HCT116 (cell line): ENCODE measurements at regions not wholly inside any gene's neighbourhood (a gene's known extent, or its start where the extent isn't known, plus 50 kb on each side); places are given as distances from the start of the nearest gene placed in this dataset.
"Not testable (repeated sequence)": the region's sequence is repeated elsewhere in the genome, so short reads cannot be mapped to it uniquely, and the experiment has no call there.

ENCODE experiments used
- ATAC-seq: fragments of 200-7000 bp; cut with Tn5 transposase; 2 replicates; pipeline ENCODE4 v1.9.1; 2020; ENCODE audit warnings: mild to moderate bottlenecking, moderate library complexity
- BruUV-seq: library from RNA; stranded (reverse); fragments of 400-500 nt; replicated peaks from 2 replicates; lab custom pipeline; 2021; lab: Mats Ljungman, UMichigan
- CTCF ChIA-PET: fragments of 300-600 bp; sonication (Branson Sonifier 250); formaldehyde crosslinking; loops from one replicate; lab custom pipeline; 2021; ENCODE audit warnings: antibody characterized with exemption; lab: Charles Lee
- POLR2A ChIA-PET: fragments of 300-600, 350-600 bp; sonication (Branson Sonifier 250); formaldehyde crosslinking; loops from one replicate; lab custom pipeline; 2021; ENCODE audit warnings: antibody characterized with exemption; lab: Charles Lee
- RAD21 ChIA-PET, 2 experiments: fragments of 300-600 bp; sonication (Branson Sonifier 250); formaldehyde crosslinking; loops; one replicate each; lab custom pipeline; 2023; ENCODE audit warnings: low total read pairs in 2 of 2; ENCODE audit not compliant: uncharacterized antibody in 2 of 2, unreplicated experiment in 2 of 2, low non-redundant PET in 1 of 2; lab: Charles Lee
- DNase-seq: peaks from one replicate; pipeline ENCODE4 v3.0.0-alpha.2; 2010; ENCODE audit warnings: low read depth, low spot score
- H2AFZ ChIP-seq: fragments of 200-600 bp; shearing (Covaris generic), sonication (generic); 2 replicates; pipeline ENCODE4 v1.6.1; 2017; ENCODE audit warnings: low read depth, mixed run types, mixed read lengths, antibody characterized with exemption, low read length; ENCODE audit not compliant: poor library complexity, severe bottlenecking
- H3K27ac ChIP-seq: 2 replicates; pipeline ENCODE4 v1.5.1; 2012; ENCODE audit warnings: low read depth, low read length
- H3K27me3 ChIP-seq: fragments of 200-600 bp; sonication (generic); 2 replicates; pipeline ENCODE4 v1.6.1; 2016; ENCODE audit warnings: mixed run types, low read length, mixed read lengths; ENCODE audit not compliant: insufficient read depth
- H3K36me3 ChIP-seq, 2 experiments: fragments of 200-500 bp in 1 of 2; fragments of 200-600 bp in 1 of 2; sonication (Bioruptor generic) in 1 of 2; sonication (generic) in 1 of 2; 2 replicates each; pipeline versions ENCODE4 v1.5.1 to v1.6.1; 2014 to 2016; ENCODE audit warnings: low read length in 2 of 2, inconsistent platforms in 1 of 2, mixed read lengths in 1 of 2, mixed run types in 1 of 2; ENCODE audit not compliant: insufficient read depth in 2 of 2, control insufficient read depth in 1 of 2
- H3K4me1 ChIP-seq, 2 experiments: fragments of 200-600 bp in 1 of 2; sonication (generic) in 1 of 2; 2 replicates each; pipeline versions ENCODE4 v1.5.1 to v1.6.1; 2012 to 2017; ENCODE audit warnings: low read length in 2 of 2, inconsistent platforms in 1 of 2, mild to moderate bottlenecking in 1 of 2, mixed read lengths in 1 of 2, mixed run types in 1 of 2, moderate library complexity in 1 of 2; ENCODE audit not compliant: insufficient read depth in 2 of 2, control insufficient read depth in 1 of 2
- H3K4me2 ChIP-seq: fragments of 200-600 bp; sonication (generic); 2 replicates; pipeline ENCODE4 v1.6.1; 2017; ENCODE audit warnings: mixed run types, low read length, mixed read lengths
- H3K4me3 ChIP-seq, 2 experiments: fragments of 200-600 bp in 1 of 2; sonication (generic) in 1 of 2; replicated peaks in 1 of 2; 2 replicates each; pipeline ENCODE4 v1.5.1; 2011 to 2016; ENCODE audit warnings: low read length in 2 of 2, control low read depth in 1 of 2, low read depth in 1 of 2, mild to moderate bottlenecking in 1 of 2, mixed read lengths in 1 of 2, mixed run types in 1 of 2
- H3K79me2 ChIP-seq: fragments of 200-600 bp; sonication (generic); 2 replicates; pipeline ENCODE4 v1.6.1; 2017; ENCODE audit warnings: mild to moderate bottlenecking, mixed run types, low read length, moderate library complexity, mixed read lengths; ENCODE audit not compliant: insufficient read depth
- H3K9ac ChIP-seq: fragments of 200-600 bp; sonication (generic); 2 replicates; pipeline ENCODE4 v1.6.1; 2016; ENCODE audit warnings: low read length, mixed read lengths
- H3K9me2 ChIP-seq: fragments of 200-600 bp; sonication (generic), shearing (Covaris generic); 2 replicates; pipeline ENCODE4 v1.6.1; 2017; ENCODE audit warnings: mixed run types, mild to moderate bottlenecking, moderate library complexity; ENCODE audit not compliant: insufficient read depth
- H3K9me3 ChIP-seq, 2 experiments: fragments of 200-500 bp in 1 of 2; fragments of 200-600 bp in 1 of 2; sonication (Bioruptor generic) in 1 of 2; sonication (generic) in 1 of 2; 2 replicates each; pipeline ENCODE4 v1.6.1; 2014 to 2017; ENCODE audit warnings: low read length in 2 of 2, mixed read lengths in 2 of 2, inconsistent platforms in 1 of 2, low read depth in 1 of 2, mild to moderate bottlenecking in 1 of 2, mixed run types in 1 of 2, moderate library complexity in 1 of 2; ENCODE audit not compliant: control insufficient read depth in 1 of 2, insufficient read depth in 1 of 2
- H4K20me1 ChIP-seq: fragments of 200-600 bp; sonication (generic), shearing (Covaris generic); 2 replicates; pipeline ENCODE4 v1.6.1; 2017; ENCODE audit warnings: mixed run types, mild to moderate bottlenecking, moderate library complexity; ENCODE audit not compliant: insufficient read depth
- CBX3 ChIP-seq: IDR thresholded peaks from 2 replicates; pipeline ENCODE4 v1.6.1; 2012; ENCODE audit warnings: low read depth
- EGR1 ChIP-seq: IDR thresholded peaks from 2 replicates; pipeline ENCODE4 v1.6.1; 2012; ENCODE audit warnings: low read depth
- ELF1 ChIP-seq: IDR thresholded peaks from 2 replicates; pipeline ENCODE4 v1.6.1; 2012; ENCODE audit warnings: low read depth, borderline replicate concordance
- EZH2 ChIP-seq: fragments of 200-600 bp; sonication (generic); IDR thresholded peaks from 2 replicates; pipeline ENCODE4 v1.6.1; 2017; ENCODE audit warnings: antibody characterized with exemption, mixed run types
- EZH2phosphoT487 ChIP-seq: fragments of 200-600 bp; IDR thresholded peaks from 2 replicates; pipeline ENCODE4 v1.6.1; 2018; ENCODE audit warnings: antibody characterized with exemption, borderline replicate concordance
- POLR2AphosphoS5 ChIP-seq: IDR thresholded peaks from 2 replicates; pipeline ENCODE4 v1.6.1; 2011; ENCODE audit warnings: mild to moderate bottlenecking, low read depth, low read length, moderate library complexity
- SIN3A ChIP-seq: IDR thresholded peaks from 2 replicates; pipeline ENCODE4 v1.6.1; 2012; ENCODE audit warnings: low read depth
- TCF7L2 ChIP-seq: IDR thresholded peaks from 2 replicates; pipeline ENCODE4 v1.7.0; 2011; ENCODE audit warnings: borderline replicate concordance, inconsistent platforms; ENCODE audit not compliant: insufficient read depth, insufficient read length; ENCODE audit errors: extremely low read depth
- YY1 ChIP-seq: IDR thresholded peaks from 2 replicates; pipeline ENCODE4 v1.6.1; 2011; ENCODE audit warnings: low read length, low read depth, moderate library complexity, mild to moderate bottlenecking; ENCODE audit not compliant: insufficient replicate concordance; ENCODE audit errors: extremely low read depth
- intact Hi-C: fragments of 100-400 bp; cut with micrococcal nuclease; formaldehyde crosslinking; loops from 2 replicates; pipeline ENCODE4 v1.10.0; 2022
- TF ChIP-seq, protein P1 (sequence below): IDR thresholded peaks from 2 replicates; pipeline ENCODE4 v1.6.1; 2011; ENCODE audit warnings: mild to moderate bottlenecking, low read length, moderate library complexity; ENCODE audit not compliant: insufficient replicate concordance; ENCODE audit errors: extremely low read depth

DNA sequence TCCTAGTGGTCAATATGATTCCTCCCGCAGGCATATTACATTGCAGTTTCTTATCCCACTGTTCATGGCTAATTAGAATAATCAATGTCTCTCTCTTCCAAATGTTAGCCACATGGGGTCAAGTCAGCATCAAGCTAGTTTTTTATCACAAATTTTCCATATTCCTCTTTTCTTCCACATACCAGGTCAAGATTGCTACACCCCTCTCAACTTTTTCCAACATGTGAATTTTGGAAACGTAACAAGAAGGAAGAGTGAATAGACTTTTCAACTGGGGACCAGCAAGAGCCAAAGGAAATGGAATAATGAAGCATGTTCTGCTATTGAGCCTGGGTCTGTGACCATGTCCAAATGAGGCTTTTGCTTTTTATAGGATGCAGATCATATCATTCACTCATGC, 65.1 kb downstream of the SOD2 start (continued):
- TF ChIP-seq, protein P1, sequence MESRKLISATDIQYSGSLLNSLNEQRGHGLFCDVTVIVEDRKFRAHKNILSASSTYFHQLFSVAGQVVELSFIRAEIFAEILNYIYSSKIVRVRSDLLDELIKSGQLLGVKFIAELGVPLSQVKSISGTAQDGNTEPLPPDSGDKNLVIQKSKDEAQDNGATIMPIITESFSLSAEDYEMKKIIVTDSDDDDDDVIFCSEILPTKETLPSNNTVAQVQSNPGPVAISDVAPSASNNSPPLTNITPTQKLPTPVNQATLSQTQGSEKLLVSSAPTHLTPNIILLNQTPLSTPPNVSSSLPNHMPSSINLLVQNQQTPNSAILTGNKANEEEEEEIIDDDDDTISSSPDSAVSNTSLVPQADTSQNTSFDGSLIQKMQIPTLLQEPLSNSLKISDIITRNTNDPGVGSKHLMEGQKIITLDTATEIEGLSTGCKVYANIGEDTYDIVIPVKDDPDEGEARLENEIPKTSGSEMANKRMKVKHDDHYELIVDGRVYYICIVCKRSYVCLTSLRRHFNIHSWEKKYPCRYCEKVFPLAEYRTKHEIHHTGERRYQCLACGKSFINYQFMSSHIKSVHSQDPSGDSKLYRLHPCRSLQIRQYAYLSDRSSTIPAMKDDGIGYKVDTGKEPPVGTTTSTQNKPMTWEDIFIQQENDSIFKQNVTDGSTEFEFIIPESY = no peak
- TF ChIP-seq TCF7L2 = no peak

DNA sequence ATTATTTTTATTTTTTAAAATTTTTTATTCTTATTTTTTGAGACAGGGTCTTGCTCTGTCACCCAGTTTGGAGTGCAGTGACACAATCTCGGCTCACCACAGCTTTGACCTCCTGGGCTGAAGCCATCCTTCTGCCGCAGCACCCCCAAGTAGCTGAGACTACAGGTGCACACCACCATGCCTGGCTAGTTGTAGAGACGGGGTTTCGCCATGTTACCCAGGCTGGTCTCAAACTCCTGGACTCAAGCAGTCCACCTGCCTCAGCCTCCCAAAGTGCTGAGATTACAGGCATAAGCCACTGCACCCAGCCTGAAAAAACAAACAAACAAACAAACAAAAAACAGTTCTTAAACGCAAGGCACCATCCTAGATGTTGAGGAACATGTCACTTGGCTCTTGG, 66.5 kb downstream of the SOD2 start:
- H3K27ac ChIP-seq, DNase-seq, H3K9me2 ChIP-seq, H3K36me3 ChIP-seq, RAD21 ChIA-PET, ATAC-seq, H2AFZ ChIP-seq, H3K4me1 ChIP-seq, H4K20me1 ChIP-seq, H3K4me3 ChIP-seq, BruUV-seq, H3K9ac ChIP-seq, H3K79me2 ChIP-seq, POLR2A ChIA-PET, H3K27me3 ChIP-seq, H3K4me2 ChIP-seq, CTCF ChIA-PET, intact Hi-C loops, H3K9me3 ChIP-seq: not testable (repeated sequence)

- no TSS peak for BruUV-seq
- H3K9me2 ChIP-seq = no peaks in the 10 kb centered on the region
- H4K20me1 ChIP-seq = no peaks in the 10 kb centered on the region
- H3K9me3 ChIP-seq = no peaks in the 10 kb centered on the region
- H3K27me3 ChIP-seq = no peaks in the 10 kb centered on the region
- no peaks in the 10 kb centered on the region for H3K4me1 ChIP-seq
- H3K4me3 ChIP-seq = no peak overlapping the region
- POLR2A ChIA-PET = no interaction called here
- DNase-seq = no peak
- no peaks in the 10 kb centered on the region for H3K36me3 ChIP-seq
- H3K9ac ChIP-seq = no peak overlapping the region
- intact Hi-C loops = no loop called here
- H3K79me2 ChIP-seq = no peaks in the 10 kb centered on the region
- H3K4me2 ChIP-seq = no peak overlapping the region
- no peak for ATAC-seq
- H2AFZ ChIP-seq = no peak overlapping the region
- RAD21 ChIA-PET = no interaction called here
- H3K27ac ChIP-seq = no peak overlapping the region
- CTCF ChIA-PET = interaction anchor here (4.5 kb wide), 1 partner anchor 11 kb away, joined by 40 read pairs; no protein-coding TSS in a partner anchor
- TF ChIP-seq CBX3 (no peak), POLR2AphosphoS5 (no peak), EZH2phosphoT487 (no peak), EZH2 (no peak), EGR1 (no peak), ELF1 (no peak), SIN3A (no peak), YY1 (no peak)
- TF ChIP-seq, protein P1 = no peak
These were observed 69.9 kb downstream of the SOD2 start for GRCh38 chr6:159623156-159623555.
